Gastroesophageal sphincter (tissue), 4 donors: ENCODE measurements at regions not wholly inside any gene's neighbourhood (a gene's known extent, or its start where the extent isn't known, plus 50 kb on each side); places are given as distances from the start of the nearest gene placed in this dataset.

Experiments used
- ATAC-seq: fragments of 150-250 bp; one replicate; pipeline ENCODE4 v1.9.1; 2016; ENCODE audit warnings: mild to moderate bottlenecking, moderate library complexity
- H3K27ac ChIP-seq, 4 donors: fragments of 200-600 bp; sonication (generic) in 3 of 4; 1 replicate in 3 of 4; 2 replicates in 1 of 4; pipeline ENCODE4 v1.5.1; 2016 to 2019
- H3K27me3 ChIP-seq: fragments of 200-600 bp; sonication (generic); one replicate; pipeline ENCODE4 v1.5.1; 2019
- H3K36me3 ChIP-seq, 2 donors: fragments of 200-600 bp; sonication (generic); one replicate each; pipeline ENCODE4 v1.5.1; 2019; ENCODE audit warnings: control low read depth in 1 of 2
- H3K4me1 ChIP-seq, 3 donors: fragments of 200-600 bp; sonication (generic); 1 replicate in 2 of 3; 2 replicates in 1 of 3; pipeline ENCODE4 v1.5.1; 2016 to 2019; ENCODE audit warnings: control low read depth in 2 of 3
- H3K4me3 ChIP-seq, 2 donors: fragments of 200-600 bp; sonication (generic); one replicate each; pipeline ENCODE4 v1.5.1; 2019; ENCODE audit warnings: mild to moderate bottlenecking in 1 of 2, moderate library complexity in 1 of 2
- H3K9me3 ChIP-seq, 3 donors: fragments of 200-600 bp; sonication (generic); one replicate each; pipeline ENCODE4 v1.5.1; 2017 to 2019; ENCODE audit warnings: control low read depth in 2 of 3
- CTCF ChIP-seq, 4 experiments: fragments of 200-600 bp in 2 of 4; fragments of 450-650 bp in 2 of 4; sonication (generic) in 1 of 4; IDR thresholded peaks; one replicate each; pipeline ENCODE4 v1.5.1; 2017 to 2019; ENCODE audit warnings: antibody characterized with exemption in 4 of 4, mild to moderate bottlenecking in 2 of 4, moderate library complexity in 2 of 4
- EP300 ChIP-seq: sonication (generic); formaldehyde crosslinking; IDR thresholded peaks from one replicate; pipeline ENCODE4 v1.6.1; 2017; ENCODE audit warnings: antibody characterized with exemption, mild to moderate bottlenecking
- POLR2A ChIP-seq, 2 donors: fragments of 450-650 bp; IDR thresholded peaks; one replicate each; pipeline ENCODE4 v1.6.1; 2017; ENCODE audit warnings: antibody characterized with exemption in 2 of 2, mild to moderate bottlenecking in 2 of 2, moderate library complexity in 1 of 2
- POLR2AphosphoS5 ChIP-seq: sonication (generic); formaldehyde crosslinking; IDR thresholded peaks from one replicate; pipeline ENCODE4 v1.6.1; 2017; ENCODE audit warnings: antibody characterized with exemption
- WGBS, 2 donors: methylation state at CpG; one replicate each; pipeline ENCODE4 v1.1.5; 2018; ENCODE audit warnings: low coverage in 1 of 2; 5-methylcytosine and 5-hydroxymethylcytosine counted together

- Histone ChIP-seq H3K36me3 (no peaks in the 10 kb centered on the region), H3K9me3 (no peaks in the 10 kb centered on the region), H3K4me3 (no peak overlapping the region), H3K27me3 (no peaks in the 10 kb centered on the region), H3K27ac (no peak overlapping the region), H3K4me1 (no peaks in the 10 kb centered on the region)
- 63 to 75% methylated on average over 2 of the region's 2 CpGs for WGBS, 2 donors
- no peak for ATAC-seq
- no peak for TF ChIP-seq POLR2A (IDR thresholded peaks at IDR 0.05)
- TF ChIP-seq EP300: no peak
- TF ChIP-seq CTCF (IDR thresholded peaks at IDR 0.05): no peak
- no peak for TF ChIP-seq POLR2AphosphoS5
These were observed 70.8 kb upstream of the CHRDL1 start for GRCh38 chrX:110866421-110866820.

- ATAC-seq: no peak
- Histone ChIP-seq H3K36me3 (no peaks in the 10 kb centered on the region), H3K27me3 (no peaks in the 10 kb centered on the region), H3K4me3 (no peak overlapping the region), H3K27ac (no peak overlapping the region), H3K4me1 (no peaks in the 10 kb centered on the region), H3K9me3 (no peaks in the 10 kb centered on the region)
- TF ChIP-seq POLR2A (IDR thresholded peaks at IDR 0.05) (no peak), CTCF (IDR thresholded peaks at IDR 0.05) (no peak), EP300 (no peak)
- WGBS, 2 donors: 67 to 83% methylated on average over 1 of the region's 1 CpG
These were observed 68.3 kb upstream of the CHRDL1 start for GRCh38 chrX:110863883-110864282.

- Histone ChIP-seq H3K9me3 (no peaks in the 10 kb centered on the region), H3K27me3 (no peaks in the 10 kb centered on the region), H3K27ac (no peak overlapping the region), H3K4me1 (no peaks in the 10 kb centered on the region), H3K4me3 (no peak overlapping the region), H3K36me3 (no peaks in the 10 kb centered on the region)
- no peak for ATAC-seq
- TF ChIP-seq POLR2A (IDR thresholded peaks at IDR 0.05) (no peak), EP300 (no peak), POLR2AphosphoS5 (no peak), CTCF (IDR thresholded peaks at IDR 0.05) (no peak)
- 67% methylated on average over 1 to 2 of the region's 2 CpGs for WGBS, 2 donors
These were observed 62.9 kb upstream of the CHRDL1 start for GRCh38 chrX:110858565-110858964.

GRCh38 chrX:110853610-110854009 lies 58.0 kb upstream of the CHRDL1 start:
- ATAC-seq: no peak
- 17% methylated on average over 1 of the region's 7 CpGs; no CpG with 5 or more reads in 1 of the 2 donors for WGBS, 2 donors
- no peaks in the 10 kb centered on the region for H3K4me1 ChIP-seq
- H3K36me3 ChIP-seq: no peaks in the 10 kb centered on the region
- no peak overlapping the region for H3K4me3 ChIP-seq
- TF ChIP-seq POLR2AphosphoS5 (no peak), EP300 (no peak), POLR2A (IDR thresholded peaks at IDR 0.05) (no peak), CTCF (IDR thresholded peaks at IDR 0.05) (peak in 2 of 4 experiments; percentile 28 to 36)
- H3K27ac ChIP-seq: no peak overlapping the region
- H3K9me3 ChIP-seq: no peaks in the 10 kb centered on the region
- H3K27me3 ChIP-seq: no peaks in the 10 kb centered on the region

GRCh38 chrX:110852180-110852579 lies 56.6 kb upstream of the CHRDL1 start:
- Histone ChIP-seq H3K4me1 (no peaks in the 10 kb centered on the region), H3K36me3 (no peaks in the 10 kb centered on the region), H3K9me3 (no peaks in the 10 kb centered on the region), H3K27me3 (no peaks in the 10 kb centered on the region), H3K27ac (no peak overlapping the region), H3K4me3 (no peak overlapping the region)
- ATAC-seq: no peak
- WGBS, 2 donors: 7 to 27% methylated on average over 2 of the region's 4 CpGs
- TF ChIP-seq EP300: no peak
- no peak for TF ChIP-seq POLR2AphosphoS5
- TF ChIP-seq CTCF (IDR thresholded peaks at IDR 0.05): peak in 1 of 4 experiments; percentile 57
- no peak for TF ChIP-seq POLR2A (IDR thresholded peaks at IDR 0.05)
